Gastrocnemius medialis (tissue), 4 donors: ENCODE measurements at regions not wholly inside any gene's neighbourhood (a gene's known extent, or its start where the extent isn't known, plus 50 kb on each side); places are given as distances from the start of the nearest gene placed in this dataset.
"Not testable (repeated sequence)": the region's sequence is repeated elsewhere in the genome, so short reads cannot be mapped to it uniquely, and the experiment has no call there.

Source experiments
- ATAC-seq, 2 donors: fragments of 150-250 bp; one replicate each; pipeline ENCODE4 v1.9.1; 2016
- DNase-seq, 2 donors: peaks; one replicate each; pipeline ENCODE4 v3.0.0-alpha.2; 2019
- H3K27ac ChIP-seq, 4 donors: fragments of 200-600 bp; sonication (generic); 1 replicate in 1 of 4; 2 replicates in 3 of 4; pipeline ENCODE4 v1.5.1; 2016 to 2018; ENCODE audit warnings: mild to moderate bottlenecking in 2 of 4, moderate library complexity in 1 of 4
- H3K27me3 ChIP-seq, 3 donors: fragments of 200-600 bp; sonication (generic) in 2 of 3; 1 replicate in 1 of 3; 2 replicates in 2 of 3; pipeline versions ENCODE4 v1.5.1 to v1.6.0; 2016 to 2019; ENCODE audit warnings: mild to moderate bottlenecking in 1 of 3, moderate library complexity in 1 of 3
- H3K36me3 ChIP-seq, 2 donors: fragments of 200-600 bp; sonication (generic) in 1 of 2; one replicate each; pipeline ENCODE4 v1.5.1; 2017 to 2018
- H3K4me1 ChIP-seq, 2 donors: fragments of 200-600 bp; sonication (generic) in 1 of 2; one replicate each; pipeline ENCODE4 v1.5.1; 2016 to 2017; ENCODE audit warnings: mild to moderate bottlenecking in 2 of 2
- H3K4me3 ChIP-seq, 4 donors: fragments of 200-600 bp; sonication (generic) in 3 of 4; 1 replicate in 1 of 4; 2 replicates in 3 of 4; pipeline ENCODE4 v1.5.1; 2016 to 2019; ENCODE audit warnings: mild to moderate bottlenecking in 2 of 4
- H3K9me3 ChIP-seq, 3 donors: fragments of 200-600 bp; sonication (generic) in 2 of 3; 1 replicate in 1 of 3; 2 replicates in 2 of 3; pipeline ENCODE4 v1.5.1; 2016 to 2019
- CTCF ChIP-seq, 5 experiments: fragments of 450-650 bp in 3 of 5; fragments of 200-600 bp in 2 of 5; sonication (generic) in 2 of 5; IDR thresholded peaks in 4 of 5; conservative IDR thresholded peaks in 1 of 5; 1 replicate in 4 of 5; 2 replicates in 1 of 5; pipeline ENCODE4 v1.5.1; 2016 to 2019; ENCODE audit warnings: antibody characterized with exemption in 5 of 5, mild to moderate bottlenecking in 3 of 5, moderate library complexity in 3 of 5
- POLR2A ChIP-seq, 2 donors: fragments of 450-650 bp; IDR thresholded peaks; one replicate each; pipeline ENCODE4 v1.6.1; 2017; ENCODE audit warnings: antibody characterized with exemption in 2 of 2, mild to moderate bottlenecking in 2 of 2, moderate library complexity in 2 of 2
- in situ Hi-C, 4 donors: fragments of 200-750 bp; cut with MboI; loops; one replicate each; pipeline versions ENCODE4 v1.15.0 to v1.8.0; 2017; ENCODE audit warnings: low sequenced_read_pairs in 4 of 4
- intact Hi-C: fragments of 100-400 bp; cut with DNase I; formaldehyde crosslinking; loops from one replicate; pipeline ENCODE4 v1.15.1; 2023; ENCODE audit warnings: low total_unique reads

- no peak for TF ChIP-seq CTCF (IDR thresholded peaks at IDR 0.05 in 4 of 5, conservative IDR thresholded peaks at IDR 0.05 in 1 of 5)
- no peak for TF ChIP-seq POLR2A (IDR thresholded peaks at IDR 0.05)
- no peak for ATAC-seq
- Histone ChIP-seq H3K4me1 (no peaks in the 10 kb centered on the region), H3K27ac (no peak overlapping the region), H3K27me3 (no peaks in the 10 kb centered on the region), H3K9me3 (peaks cover 0 to 6% (median 0%) of the 10 kb centered on the region in 3 donors), H3K36me3 (no peaks in the 10 kb centered on the region), H3K4me3 (no peak overlapping the region)
- intact Hi-C loops = no loop called here
- in situ Hi-C loops = loop anchor here in 1 of 4 donors (25.0 kb wide), 1 partner anchor 109 kb away; no protein-coding TSS in a partner anchor
- no peak for DNase-seq
Measured at GRCh38 chr17:72471296-72471695, 350.5 kb downstream of the SOX9 start.

DNA sequence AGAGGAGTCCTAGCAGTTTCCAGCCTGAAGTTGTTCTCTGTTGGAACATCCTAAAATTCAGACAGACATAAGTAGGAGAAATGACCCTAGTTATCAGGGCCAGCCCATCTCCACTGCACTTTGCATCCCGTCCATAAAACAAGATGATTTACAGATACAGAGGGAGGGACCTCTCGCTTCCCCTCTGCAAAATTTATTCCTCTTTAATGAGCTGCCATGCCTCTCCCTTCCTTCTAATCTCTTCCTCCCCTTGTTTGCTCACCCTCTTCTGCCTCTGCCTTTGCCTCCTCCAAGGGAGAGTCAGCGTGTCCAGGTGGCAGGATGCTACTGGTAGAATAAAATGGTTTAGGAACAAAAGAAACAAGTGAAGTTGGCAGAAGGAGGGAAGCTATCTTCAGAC is 351.3 kb downstream of the SOX9 start:
- H3K4me1 ChIP-seq = no peaks in the 10 kb centered on the region
- no peaks in the 10 kb centered on the region for H3K27me3 ChIP-seq
- DNase-seq = no peak
- intact Hi-C loops = no loop called here
- H3K27ac ChIP-seq = no peak overlapping the region
- no peak for TF ChIP-seq POLR2A (IDR thresholded peaks at IDR 0.05)
- TF ChIP-seq CTCF (IDR thresholded peaks at IDR 0.05 in 4 of 5, conservative IDR thresholded peaks at IDR 0.05 in 1 of 5) = no peak
- no peaks in the 10 kb centered on the region for H3K36me3 ChIP-seq
- in situ Hi-C loops = loop anchor here in 1 of 4 donors (25.0 kb wide), 1 partner anchor 110 kb away; no protein-coding TSS in a partner anchor
- H3K4me3 ChIP-seq = no peak overlapping the region
- ATAC-seq = no peak
- peaks cover 0 to 6% (median 0%) of the 10 kb centered on the region in 3 donors for H3K9me3 ChIP-seq

DNA sequence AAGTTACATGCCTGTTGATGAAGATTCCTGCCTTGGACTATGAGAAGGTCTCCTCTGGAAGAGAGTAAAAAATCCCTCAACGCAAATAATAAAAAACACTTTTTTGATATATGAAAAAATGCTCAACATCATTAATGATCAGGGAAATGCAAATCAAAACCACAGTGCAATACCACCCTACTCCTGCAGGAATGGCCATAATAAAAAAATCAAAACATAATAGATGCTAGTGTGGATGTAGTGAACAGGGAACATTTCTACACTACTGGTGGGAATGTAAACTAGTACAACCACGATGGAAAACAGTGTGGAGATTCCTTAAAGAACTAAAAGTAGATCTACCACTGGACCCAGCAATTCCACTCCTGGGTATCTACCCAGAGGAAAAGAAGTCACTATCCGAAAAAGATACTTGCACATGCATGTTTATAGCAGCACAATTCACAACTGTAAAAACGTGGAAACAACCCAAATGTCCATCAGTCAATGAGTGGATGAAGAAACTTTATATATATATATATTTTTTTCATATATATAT is 352.1 kb downstream of the SOX9 start:
- in situ Hi-C loops = loop anchor here in 1 of 4 donors (25.0 kb wide), 1 partner anchor 111 kb away; no protein-coding TSS in a partner anchor
- H3K9me3 ChIP-seq, H3K27ac ChIP-seq, ATAC-seq, H3K36me3 ChIP-seq, H3K4me1 ChIP-seq, intact Hi-C loops, H3K27me3 ChIP-seq, DNase-seq, H3K4me3 ChIP-seq: not testable (repeated sequence)

DNA sequence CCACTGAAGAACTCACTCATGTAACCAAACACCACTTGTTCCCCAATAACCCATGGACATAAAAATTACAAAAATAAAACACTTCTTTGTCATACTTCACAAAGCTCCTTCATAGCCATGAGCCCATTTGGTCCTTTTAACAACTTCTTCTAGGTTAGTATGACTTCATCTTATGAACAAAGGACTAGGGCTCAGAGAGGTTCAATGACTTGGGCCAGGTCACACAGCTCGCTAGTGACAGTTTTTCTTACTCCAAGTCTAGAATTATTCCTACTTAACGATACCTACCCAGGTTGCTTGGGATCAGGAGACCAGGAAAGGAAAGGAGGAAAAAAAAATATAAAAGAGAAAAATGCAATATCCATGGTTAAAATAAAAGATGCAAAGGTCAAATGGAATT is 353.4 kb downstream of the SOX9 start:
- H3K9me3 ChIP-seq = peaks cover 0 to 6% (median 0%) of the 10 kb centered on the region in 3 donors
- DNase-seq (no peak), ATAC-seq (no peak)
- H3K27me3 ChIP-seq = peaks cover 0 to 2% (median 0%) of the 10 kb centered on the region in 3 donors
- in situ Hi-C loops (loop anchor here in 1 of 4 donors (25.0 kb wide), 1 partner anchor 112 kb away; no protein-coding TSS in a partner anchor), intact Hi-C loops (no loop called here)
- TF ChIP-seq CTCF (IDR thresholded peaks at IDR 0.05 in 4 of 5, conservative IDR thresholded peaks at IDR 0.05 in 1 of 5) = no peak
- TF ChIP-seq POLR2A (IDR thresholded peaks at IDR 0.05) = no peak
- no peak overlapping the region for H3K4me3 ChIP-seq
- H3K36me3 ChIP-seq = no peaks in the 10 kb centered on the region
- no peaks in the 10 kb centered on the region for H3K4me1 ChIP-seq
- no peak overlapping the region for H3K27ac ChIP-seq

- in situ Hi-C loops (loop anchor here in 1 of 4 donors (25.0 kb wide), 1 partner anchor 113 kb away; no protein-coding TSS in a partner anchor), intact Hi-C loops (no loop called here)
- Histone ChIP-seq H3K4me1 (no peaks in the 10 kb centered on the region), H3K4me3 (no peak overlapping the region), H3K36me3 (no peaks in the 10 kb centered on the region), H3K9me3 (peaks cover 0 to 6% (median 0%) of the 10 kb centered on the region in 3 donors), H3K27ac (no peak overlapping the region), H3K27me3 (peaks cover 0 to 6% (median 0%) of the 10 kb centered on the region in 3 donors)
- ATAC-seq (no peak), DNase-seq (no peak)
- no peak for TF ChIP-seq POLR2A (IDR thresholded peaks at IDR 0.05)
- no peak for TF ChIP-seq CTCF (IDR thresholded peaks at IDR 0.05 in 4 of 5, conservative IDR thresholded peaks at IDR 0.05 in 1 of 5)
Measured at GRCh38 chr17:72474719-72475477, 354.1 kb downstream of the SOX9 start.
